ENCODE measurements at regions not wholly inside any gene's neighbourhood (a gene's known extent, or its start where the extent isn't known, plus 50 kb on each side); places are given as distances from the start of the nearest gene placed in this dataset.

DNA sequence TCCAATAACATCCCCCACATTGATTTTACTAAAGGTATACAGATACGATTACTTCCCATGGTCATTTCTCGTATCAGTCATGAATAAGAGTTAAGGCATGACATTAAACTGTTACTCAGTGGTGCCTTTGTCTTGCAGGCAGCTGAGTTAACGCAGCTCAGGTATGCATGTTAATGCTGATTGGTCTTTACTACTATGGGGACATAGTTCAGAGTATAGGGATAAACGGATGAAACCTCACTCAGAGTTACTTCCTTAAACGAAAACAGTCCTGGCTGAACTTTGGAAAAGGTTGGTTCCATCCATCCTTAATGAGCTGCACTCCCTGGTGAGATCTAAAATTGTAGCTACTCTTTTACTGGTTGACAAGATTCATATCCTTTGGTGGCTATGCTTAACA lies 87.0 kb downstream of the ACTL7B start:
- TF ChIP-seq, protein P1, sequence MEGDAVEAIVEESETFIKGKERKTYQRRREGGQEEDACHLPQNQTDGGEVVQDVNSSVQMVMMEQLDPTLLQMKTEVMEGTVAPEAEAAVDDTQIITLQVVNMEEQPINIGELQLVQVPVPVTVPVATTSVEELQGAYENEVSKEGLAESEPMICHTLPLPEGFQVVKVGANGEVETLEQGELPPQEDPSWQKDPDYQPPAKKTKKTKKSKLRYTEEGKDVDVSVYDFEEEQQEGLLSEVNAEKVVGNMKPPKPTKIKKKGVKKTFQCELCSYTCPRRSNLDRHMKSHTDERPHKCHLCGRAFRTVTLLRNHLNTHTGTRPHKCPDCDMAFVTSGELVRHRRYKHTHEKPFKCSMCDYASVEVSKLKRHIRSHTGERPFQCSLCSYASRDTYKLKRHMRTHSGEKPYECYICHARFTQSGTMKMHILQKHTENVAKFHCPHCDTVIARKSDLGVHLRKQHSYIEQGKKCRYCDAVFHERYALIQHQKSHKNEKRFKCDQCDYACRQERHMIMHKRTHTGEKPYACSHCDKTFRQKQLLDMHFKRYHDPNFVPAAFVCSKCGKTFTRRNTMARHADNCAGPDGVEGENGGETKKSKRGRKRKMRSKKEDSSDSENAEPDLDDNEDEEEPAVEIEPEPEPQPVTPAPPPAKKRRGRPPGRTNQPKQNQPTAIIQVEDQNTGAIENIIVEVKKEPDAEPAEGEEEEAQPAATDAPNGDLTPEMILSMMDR (IDR thresholded peaks at IDR 0.05; ENCODE audit: borderline replicate concordance, control extremely low read depth, extremely low read depth, insufficient read depth, missing control alignments) = no peak
- no peak for DNase-seq (ENCODE audit: low spot score)
- in situ Hi-C loops (cut with MboI; ENCODE audit: low sequenced_read_pairs, unreplicated experiment) = loop anchor here (25.0 kb wide), 1 partner anchor 1306 kb away; no protein-coding TSS in a partner anchor

DNA sequence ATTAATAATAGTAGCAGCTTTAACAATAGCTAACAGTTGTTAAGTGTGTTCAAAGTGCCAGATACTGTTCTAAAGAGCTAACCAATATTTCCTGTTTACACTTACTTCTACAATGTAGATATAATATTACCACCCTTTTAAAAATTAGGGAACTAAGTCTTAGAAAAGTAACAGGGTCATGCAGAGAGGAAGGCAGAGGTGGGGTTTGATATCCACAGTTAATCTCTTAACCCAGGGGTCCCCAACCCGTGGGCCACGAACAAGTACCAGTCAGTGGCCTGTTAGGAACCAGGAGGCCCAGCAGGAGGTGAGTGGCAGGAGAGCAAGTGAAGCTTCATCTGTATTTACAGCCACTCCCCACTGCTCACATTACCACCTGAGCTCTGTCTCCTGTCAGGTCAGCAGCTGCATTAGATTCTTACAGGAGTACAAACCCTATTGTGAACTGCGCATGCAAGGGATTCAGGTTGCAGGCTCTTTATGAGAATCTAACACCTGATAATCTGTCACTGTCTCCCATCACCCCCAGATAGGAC lies 89.1 kb downstream of the ACTL7B start:
- TF ChIP-seq, protein P1 (IDR thresholded peaks at IDR 0.05; ENCODE audit: borderline replicate concordance, control extremely low read depth, extremely low read depth, insufficient read depth, missing control alignments) = no peak
- in situ Hi-C loops (cut with MboI; ENCODE audit: low sequenced_read_pairs, unreplicated experiment) = loop anchor here (25.0 kb wide), 1 partner anchor 1304 kb away; no protein-coding TSS in a partner anchor
- no peak for DNase-seq (ENCODE audit: low spot score)

DNA sequence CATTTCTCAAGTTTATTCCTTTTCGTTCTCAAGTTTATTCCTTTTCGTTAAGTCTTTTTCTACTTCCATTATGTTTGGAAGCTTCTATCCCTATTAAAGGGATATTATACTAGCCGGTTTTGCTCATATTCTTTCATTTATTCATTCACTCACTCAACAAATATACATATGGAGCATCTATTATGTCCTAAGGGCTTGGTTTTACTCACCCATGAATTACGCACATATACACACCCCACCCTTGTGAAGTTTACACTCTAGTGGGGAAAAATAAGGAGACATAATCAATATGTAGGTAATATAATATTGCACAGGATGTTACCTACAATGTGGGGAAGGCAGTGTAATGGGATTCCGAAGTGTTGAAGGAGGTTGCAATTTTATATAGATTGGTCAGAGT lies 90.5 kb downstream of the ACTL7B start:
- TF ChIP-seq, protein P1 (IDR thresholded peaks at IDR 0.05; ENCODE audit: borderline replicate concordance, control extremely low read depth, extremely low read depth, insufficient read depth, missing control alignments) = no peak
- in situ Hi-C loops (cut with MboI; ENCODE audit: low sequenced_read_pairs, unreplicated experiment) = loop anchor here (25.0 kb wide), 1 partner anchor 1303 kb away; no protein-coding TSS in a partner anchor
- DNase-seq (ENCODE audit: low spot score) = no peak

DNA sequence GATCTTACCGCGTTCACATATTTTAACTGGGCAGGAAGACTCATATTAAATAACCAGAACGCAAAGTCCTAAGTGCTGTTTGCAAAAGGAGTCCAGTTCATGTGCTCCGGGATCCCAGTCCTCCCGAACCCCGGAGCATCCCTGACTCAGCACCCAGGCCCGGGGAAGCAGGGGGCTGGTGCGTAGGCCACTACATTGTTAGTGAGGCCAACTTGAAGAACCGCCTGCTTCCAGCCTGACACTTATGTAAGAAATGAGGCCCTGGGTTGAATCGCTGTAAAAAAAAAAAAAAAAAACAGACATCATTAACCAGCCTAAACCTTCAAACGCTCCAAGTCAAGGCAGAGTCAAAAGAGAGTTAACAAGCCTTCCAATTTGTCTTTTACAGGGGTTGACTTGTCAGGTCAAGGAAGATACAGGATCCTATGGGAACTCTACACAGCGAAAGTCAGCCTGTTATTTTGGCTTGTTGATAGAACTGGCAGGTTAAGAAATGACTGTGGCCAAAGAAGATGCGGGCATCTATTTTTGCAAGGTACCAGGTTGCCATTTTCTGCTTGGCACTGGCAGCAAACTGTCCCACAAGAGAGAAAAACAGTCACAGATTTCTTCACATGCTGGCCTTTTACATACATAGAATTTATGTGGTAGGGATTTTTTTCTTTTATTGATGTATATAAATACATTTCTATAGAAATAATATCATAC lies 93.3 kb downstream of the ACTL7B start:
- in situ Hi-C loops (cut with MboI; ENCODE audit: low sequenced_read_pairs, unreplicated experiment) = loop anchor here (25.0 kb wide), 1 partner anchor 1300 kb away; no protein-coding TSS in a partner anchor
- DNase-seq (ENCODE audit: low spot score) = no peak
- TF ChIP-seq, protein P1 (IDR thresholded peaks at IDR 0.05; ENCODE audit: borderline replicate concordance, control extremely low read depth, extremely low read depth, insufficient read depth, missing control alignments) = no peak

DNA sequence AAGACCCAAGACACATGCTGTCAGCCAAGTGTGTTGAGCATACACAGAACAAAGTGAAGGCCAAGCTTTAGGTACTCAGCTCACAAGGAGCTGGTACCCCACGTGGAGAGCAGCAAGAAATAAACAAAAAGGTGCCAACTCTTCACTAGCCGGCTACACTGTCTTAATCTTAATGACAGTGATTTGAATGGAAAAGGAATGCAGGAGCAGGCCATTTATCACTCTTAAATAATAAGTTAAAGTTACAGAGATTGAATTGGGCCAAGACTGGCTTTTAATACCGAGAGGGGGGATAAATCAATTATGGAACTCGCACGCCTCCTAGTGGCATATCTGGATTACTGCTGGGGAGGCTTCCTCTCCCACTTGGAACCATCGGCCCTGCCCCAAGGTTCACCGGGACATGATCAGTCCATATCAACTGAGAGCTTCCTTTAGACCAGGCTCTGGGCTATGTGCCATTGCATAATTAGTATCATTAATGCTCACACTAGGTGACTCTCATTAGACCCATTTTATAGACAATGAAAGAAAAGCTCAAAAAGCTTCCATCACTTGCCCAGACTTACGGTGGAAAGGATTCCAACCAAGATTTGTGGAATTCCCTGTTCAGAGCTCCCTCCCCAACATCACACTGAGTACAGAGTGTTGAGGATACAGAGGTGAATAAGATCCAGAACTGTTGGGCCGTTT lies 94.0 kb downstream of the ACTL7B start:
- TF ChIP-seq, protein P1 (IDR thresholded peaks at IDR 0.05; ENCODE audit: borderline replicate concordance, control extremely low read depth, extremely low read depth, insufficient read depth, missing control alignments) = peak; percentile 70
- peak; percentile 70 for DNase-seq (ENCODE audit: low spot score)
- in situ Hi-C loops (cut with MboI; ENCODE audit: low sequenced_read_pairs, unreplicated experiment) = loop anchor here (25.0 kb wide), 1 partner anchor 1300 kb away; no protein-coding TSS in a partner anchor

DNA sequence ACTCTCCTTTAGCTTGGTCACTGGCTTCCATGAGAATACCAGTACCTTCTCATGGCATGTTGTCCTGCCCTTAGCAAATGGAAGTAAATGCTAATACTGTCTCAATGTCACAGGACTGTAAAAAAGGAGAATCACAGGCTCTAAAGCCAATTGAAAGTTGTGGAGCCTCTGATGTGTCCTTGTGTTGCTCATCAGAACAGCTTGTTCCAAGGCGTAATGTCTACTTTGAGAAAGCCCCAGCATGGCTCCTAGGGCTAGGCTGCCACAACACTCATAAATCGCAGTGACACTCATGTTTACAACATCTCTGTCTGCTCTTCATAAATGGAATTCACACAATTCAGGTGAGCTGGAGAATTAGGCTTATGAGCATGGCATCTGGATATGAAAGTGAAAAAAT lies 94.9 kb downstream of the ACTL7B start:
- no peak for DNase-seq (ENCODE audit: low spot score)
- TF ChIP-seq, protein P1 (IDR thresholded peaks at IDR 0.05; ENCODE audit: borderline replicate concordance, control extremely low read depth, extremely low read depth, insufficient read depth, missing control alignments) = no peak
- in situ Hi-C loops (cut with MboI; ENCODE audit: low sequenced_read_pairs, unreplicated experiment) = loop anchor here (25.0 kb wide), 1 partner anchor 1299 kb away; no protein-coding TSS in a partner anchor
